ENCODE measurements at regions not wholly inside any gene's neighbourhood (a gene's known extent, or its start where the extent isn't known, plus 50 kb on each side); places are given as distances from the start of the nearest gene placed in this dataset.

DNA sequence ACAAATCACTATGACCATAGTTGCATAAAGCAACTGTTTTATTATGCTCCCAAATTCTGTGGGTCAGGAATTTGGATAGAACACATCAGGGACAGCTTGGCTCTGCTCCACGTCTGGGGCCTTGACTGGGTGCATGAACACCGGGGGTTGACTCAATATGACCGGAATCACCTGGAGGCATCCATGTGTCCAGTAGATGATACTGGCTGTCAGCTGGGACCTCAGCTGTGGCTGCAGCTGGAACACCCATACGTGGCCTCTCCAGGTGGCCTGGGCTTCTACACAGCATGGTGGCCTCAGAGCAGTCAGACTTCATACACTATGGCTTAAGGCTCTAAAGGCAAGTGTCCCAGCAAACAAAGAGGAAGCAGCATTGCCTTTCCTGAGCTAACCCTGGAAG lies 113.4 kb downstream of the NRN1 start:
- Histone ChIP-seq H3K23ac (ENCODE audit: insufficient read length, low read depth, low read length) (no peak overlapping the region), H3K4ac (ENCODE audit: low read depth, low read length) (no peak overlapping the region), H3K27me3 (ENCODE audit: insufficient read depth, low read length) (no peaks in the 10 kb centered on the region), H4K20me1 (ENCODE audit: control insufficient read depth, insufficient read depth, insufficient read length) (no peaks in the 10 kb centered on the region), H3K9me3 (ENCODE audit: control insufficient read depth, low read depth, low read length) (no peaks in the 10 kb centered on the region), H2AK5ac (ENCODE audit: insufficient read length, low read length) (peak overlapping the region; percentile 37), H3K79me1 (ENCODE audit: insufficient read depth, low read depth, low read length, poor library complexity, severe bottlenecking) (no peaks in the 10 kb centered on the region), H2BK5ac (ENCODE audit: insufficient read length, low read length) (no peak overlapping the region), H3K18ac (ENCODE audit: insufficient read length, low read depth, low read length) (no peak overlapping the region), H2BK120ac (ENCODE audit: low read depth, low read length, poor library complexity, severe bottlenecking) (no peak overlapping the region), H3T11ph (ENCODE audit: low read length) (no peak overlapping the region), H3K27ac (ENCODE audit: insufficient read length, low read depth, low read length) (no peak overlapping the region), H3K56ac (ENCODE audit: insufficient read length, low read depth, low read length) (no peak overlapping the region), H2BK12ac (ENCODE audit: insufficient read length, low read depth, low read length) (no peak overlapping the region), H3K9ac (ENCODE audit: extremely low read depth, insufficient read length, low read length) (no peak overlapping the region), H3K4me2 (ENCODE audit: insufficient read depth, insufficient read length, low read length) (no peak overlapping the region), H4K8ac (replicated peaks; ENCODE audit: insufficient read length, low read depth, low read length) (no peak overlapping the region), H2BK20ac (ENCODE audit: low read depth, low read length, poor library complexity, severe bottlenecking) (no peak overlapping the region), H2BK15ac (ENCODE audit: low read depth, low read length) (no peak overlapping the region), H3K14ac (ENCODE audit: insufficient read depth, low read length) (no peak overlapping the region), H3K4me1 (ENCODE audit: insufficient read depth, low read length) (no peaks in the 10 kb centered on the region), H2AFZ (ENCODE audit: low read length) (no peak overlapping the region), H3K79me2 (ENCODE audit: insufficient read depth, low read length) (no peaks in the 10 kb centered on the region), H3K23me2 (ENCODE audit: insufficient read length, low read depth, low read length, poor library complexity, severe bottlenecking) (peaks cover 4% of the 10 kb centered on the region), H4K91ac (ENCODE audit: insufficient read length, low read depth, low read length) (no peak overlapping the region), H4K5ac (ENCODE audit: insufficient read length, low read depth, low read length) (no peak overlapping the region)
- Mint-ChIP-seq H3K27ac (no peak overlapping the region), H3K36me3 (ENCODE audit: insufficient read depth in 1 of 3, low read depth in 3 of 3) (peaks cover 0 to 20% (median 0%) of the 10 kb centered on the region in 3 experiments; a peak in 4 of 7 replicates), H3K4me1 (peaks cover 0 to 8% of the 10 kb centered on the region in 2 experiments), H3K9me3 (peaks cover 6 to 23% of the 10 kb centered on the region in 2 experiments; a peak in 4 of 5 replicates), H3K27me3 (ENCODE audit: low read depth) (peaks cover 14% of the 10 kb centered on the region), H3K4me3 (no peak overlapping the region; a peak in 1 of 5 replicates)
- WGBS (ENCODE audit: extremely low coverage, insufficient read length, low lambda C conversion rate): no CpG with 5 or more reads among the region's 4 CpGs
- TF ChIP-seq, protein P1, sequence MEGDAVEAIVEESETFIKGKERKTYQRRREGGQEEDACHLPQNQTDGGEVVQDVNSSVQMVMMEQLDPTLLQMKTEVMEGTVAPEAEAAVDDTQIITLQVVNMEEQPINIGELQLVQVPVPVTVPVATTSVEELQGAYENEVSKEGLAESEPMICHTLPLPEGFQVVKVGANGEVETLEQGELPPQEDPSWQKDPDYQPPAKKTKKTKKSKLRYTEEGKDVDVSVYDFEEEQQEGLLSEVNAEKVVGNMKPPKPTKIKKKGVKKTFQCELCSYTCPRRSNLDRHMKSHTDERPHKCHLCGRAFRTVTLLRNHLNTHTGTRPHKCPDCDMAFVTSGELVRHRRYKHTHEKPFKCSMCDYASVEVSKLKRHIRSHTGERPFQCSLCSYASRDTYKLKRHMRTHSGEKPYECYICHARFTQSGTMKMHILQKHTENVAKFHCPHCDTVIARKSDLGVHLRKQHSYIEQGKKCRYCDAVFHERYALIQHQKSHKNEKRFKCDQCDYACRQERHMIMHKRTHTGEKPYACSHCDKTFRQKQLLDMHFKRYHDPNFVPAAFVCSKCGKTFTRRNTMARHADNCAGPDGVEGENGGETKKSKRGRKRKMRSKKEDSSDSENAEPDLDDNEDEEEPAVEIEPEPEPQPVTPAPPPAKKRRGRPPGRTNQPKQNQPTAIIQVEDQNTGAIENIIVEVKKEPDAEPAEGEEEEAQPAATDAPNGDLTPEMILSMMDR (conservative IDR thresholded peaks at IDR 0.05): no peak
- no peak for DNase-seq
